Neuronal stem cell (in vitro differentiated cells): ENCODE measurements at regions not wholly inside any gene's neighbourhood (a gene's known extent, or its start where the extent isn't known, plus 50 kb on each side); places are given as distances from the start of the nearest gene placed in this dataset.

Experiments used
- DNase-seq: peaks from one replicate; pipeline ENCODE4 v3.0.0-alpha.2; 2013; ENCODE audit warnings: low spot score
- H2AFZ ChIP-seq: one replicate; pipeline ENCODE4 v1.6.1; 2013; ENCODE audit warnings: mild to moderate bottlenecking, low read length, inconsistent platforms
- H2AK5ac ChIP-seq: 2 replicates; pipeline ENCODE4 v1.6.1; 2013; ENCODE audit warnings: low read depth, mild to moderate bottlenecking, inconsistent platforms, low read length, moderate library complexity, mixed read lengths
- H2BK120ac ChIP-seq: 2 replicates; pipeline ENCODE4 v1.6.1; 2013; ENCODE audit warnings: low read depth, mild to moderate bottlenecking, inconsistent platforms, low read length, moderate library complexity, mixed read lengths
- H2BK12ac ChIP-seq: one replicate; pipeline ENCODE4 v1.6.1; 2013; ENCODE audit warnings: low read length, inconsistent platforms
- H2BK15ac ChIP-seq: 2 replicates; pipeline ENCODE4 v1.6.1; 2013; ENCODE audit warnings: mild to moderate bottlenecking, low read length, inconsistent platforms, mixed read lengths
- H2BK5ac ChIP-seq: one replicate; pipeline ENCODE4 v1.6.1; 2013; ENCODE audit warnings: inconsistent platforms, mild to moderate bottlenecking, low read length, moderate library complexity
- H3K14ac ChIP-seq: one replicate; pipeline ENCODE4 v1.6.1; 2013; ENCODE audit warnings: low read length, inconsistent platforms
- H3K18ac ChIP-seq: 2 replicates; pipeline ENCODE4 v1.6.1; 2013; ENCODE audit warnings: low read length, inconsistent platforms
- H3K23ac ChIP-seq: 2 replicates; pipeline ENCODE4 v1.6.1; 2013; ENCODE audit warnings: low read depth, mild to moderate bottlenecking, mixed read lengths, low read length, inconsistent platforms; ENCODE audit not compliant: poor library complexity
- H3K27ac ChIP-seq: replicated peaks from 3 replicates; pipeline ENCODE4 v1.5.1; 2013; ENCODE audit warnings: low read length, inconsistent platforms
- H3K27me3 ChIP-seq, 3 experiments: 2 replicates each; pipeline ENCODE4 v1.6.1; 2013; ENCODE audit warnings: low read length in 3 of 3, mild to moderate bottlenecking in 2 of 3, inconsistent platforms in 1 of 3, low read depth in 1 of 3, mixed read lengths in 1 of 3, moderate library complexity in 1 of 3; ENCODE audit not compliant: control insufficient read depth in 3 of 3, insufficient read depth in 3 of 3
- H3K36me3 ChIP-seq, 2 donors: replicated peaks in 1 of 2; 2 replicates each; pipeline ENCODE4 v1.6.1; 2013; ENCODE audit warnings: low read length in 2 of 2; ENCODE audit not compliant: control insufficient read depth in 2 of 2, insufficient read depth in 2 of 2
- H3K4ac ChIP-seq: 2 replicates; pipeline ENCODE4 v1.6.1; 2013; ENCODE audit warnings: inconsistent platforms, mild to moderate bottlenecking, low read length, moderate library complexity
- H3K4me1 ChIP-seq, 2 donors: 1 replicate in 1 of 2; 2 replicates in 1 of 2; pipeline ENCODE4 v1.6.1; 2013; ENCODE audit warnings: low read length in 2 of 2, low read depth in 1 of 2; ENCODE audit not compliant: control insufficient read depth in 2 of 2, insufficient read depth in 1 of 2
- H3K4me2 ChIP-seq: one replicate; pipeline ENCODE4 v1.6.1; 2013; ENCODE audit warnings: mild to moderate bottlenecking, low read length, inconsistent platforms; ENCODE audit not compliant: insufficient read depth, poor library complexity, severe bottlenecking
- H3K4me3 ChIP-seq, 2 donors: 2 replicates each; pipeline ENCODE4 v1.5.1; 2013; ENCODE audit warnings: low read length in 2 of 2, mild to moderate bottlenecking in 2 of 2, inconsistent platforms in 1 of 2, moderate library complexity in 1 of 2
- H3K79me1 ChIP-seq: one replicate; pipeline ENCODE4 v1.6.1; 2013; ENCODE audit warnings: low read depth, mild to moderate bottlenecking, inconsistent platforms, low read length, moderate library complexity
- H3K9ac ChIP-seq: one replicate; pipeline ENCODE4 v1.6.1; 2013; ENCODE audit warnings: mild to moderate bottlenecking, low read depth, low read length, inconsistent platforms; ENCODE audit not compliant: poor library complexity
- H3K9me3 ChIP-seq, 2 donors: replicated peaks in 1 of 2; 2 replicates each; pipeline versions ENCODE3 to v1.6.1; 2013; ENCODE audit warnings: low read length in 2 of 2, mild to moderate bottlenecking in 2 of 2, inconsistent platforms in 1 of 2, low read depth in 1 of 2, mixed read lengths in 1 of 2, moderate library complexity in 1 of 2; ENCODE audit not compliant: control insufficient read depth in 2 of 2, insufficient read depth in 1 of 2
- H4K8ac ChIP-seq: one replicate; pipeline ENCODE4 v1.6.1; 2013; ENCODE audit warnings: low read depth, mild to moderate bottlenecking, inconsistent platforms, low read length, moderate library complexity
- H4K91ac ChIP-seq: one replicate; pipeline ENCODE4 v1.6.1; 2013; ENCODE audit warnings: low read length, low read depth, mild to moderate bottlenecking, inconsistent platforms; ENCODE audit not compliant: poor library complexity
- WGBS, 2 donors: extraction: QIAGEN DNeasy Blood & Tissue Kit; methylation state at CpG; one replicate each; pipeline ENCODE4 v1.1.7; 2013; ENCODE audit warnings: missing lambda C conversion rate in 2 of 2, mixed read lengths in 1 of 2; ENCODE audit not compliant: insufficient read length in 2 of 2, insufficient replicate concordance in 1 of 2; ENCODE audit errors: extremely low coverage in 2 of 2; 5-methylcytosine and 5-hydroxymethylcytosine counted together

DNA sequence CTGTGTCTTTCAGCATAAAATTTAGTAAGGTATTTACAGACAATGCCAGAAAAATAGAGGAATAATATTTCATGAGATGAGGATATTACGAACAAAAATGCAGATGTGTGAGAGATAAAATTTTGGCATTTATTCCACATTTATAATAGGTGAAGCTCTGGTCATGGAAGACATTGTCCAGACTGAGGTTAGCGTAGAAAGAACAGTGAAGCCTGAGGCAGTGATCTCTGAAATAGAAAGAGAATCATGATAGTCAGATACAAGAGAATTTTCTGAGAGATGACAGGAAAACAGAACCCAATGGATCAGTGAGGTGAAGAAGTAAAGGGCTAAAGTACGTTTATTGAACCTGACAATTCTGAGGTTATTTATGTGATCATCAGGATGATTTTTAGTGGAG lies 1155.9 kb upstream of the GJE1 start:
- Histone ChIP-seq H3K9me3 (no peaks in the 10 kb centered on the region), H2AK5ac (no peak overlapping the region), H3K18ac (no peak overlapping the region), H3K4me2 (no peak overlapping the region), H3K4me3 (no peak overlapping the region), H3K27me3 (no peaks in the 10 kb centered on the region), H4K91ac (no peak overlapping the region), H3K27ac (no peak overlapping the region), H3K4ac (no peak overlapping the region), H3K14ac (no peak overlapping the region), H2BK15ac (no peak overlapping the region), H2AFZ (no peak overlapping the region), H2BK120ac (no peak overlapping the region), H4K8ac (no peak overlapping the region), H2BK5ac (no peak overlapping the region), H3K36me3 (no peaks in the 10 kb centered on the region), H3K23ac (no peak overlapping the region), H3K4me1 (peaks cover 0 to 9% of the 10 kb centered on the region in 2 donors), H2BK12ac (no peak overlapping the region), H3K79me1 (no peaks in the 10 kb centered on the region), H3K9ac (no peak overlapping the region)
- no CpG with 5 or more reads among the region's 3 CpGs for WGBS, 2 donors
- no peak for DNase-seq

GRCh38 chr6:140970485-140970884 lies 1162.2 kb upstream of the GJE1 start:
- no peak overlapping the region for H2AK5ac ChIP-seq
- H3K4me1 ChIP-seq = no peaks in the 10 kb centered on the region
- no peak overlapping the region for H2BK120ac ChIP-seq
- H2BK15ac ChIP-seq = no peak overlapping the region
- no peak for DNase-seq
- H3K4me2 ChIP-seq = no peak overlapping the region
- H2BK5ac ChIP-seq = no peak overlapping the region
- H4K8ac ChIP-seq = no peak overlapping the region
- H3K14ac ChIP-seq = no peak overlapping the region
- no peak overlapping the region for H2AFZ ChIP-seq
- no peak overlapping the region for H3K4me3 ChIP-seq
- H3K36me3 ChIP-seq = no peaks in the 10 kb centered on the region
- H3K18ac ChIP-seq = no peak overlapping the region
- no peaks in the 10 kb centered on the region for H3K9me3 ChIP-seq
- no peak overlapping the region for H3K23ac ChIP-seq
- H3K9ac ChIP-seq = no peak overlapping the region
- H3K79me1 ChIP-seq = no peaks in the 10 kb centered on the region
- H3K4ac ChIP-seq = no peak overlapping the region
- no peak overlapping the region for H2BK12ac ChIP-seq
- no peaks in the 10 kb centered on the region for H3K27me3 ChIP-seq
- no peak overlapping the region for H4K91ac ChIP-seq
- no peak overlapping the region for H3K27ac ChIP-seq

DNA sequence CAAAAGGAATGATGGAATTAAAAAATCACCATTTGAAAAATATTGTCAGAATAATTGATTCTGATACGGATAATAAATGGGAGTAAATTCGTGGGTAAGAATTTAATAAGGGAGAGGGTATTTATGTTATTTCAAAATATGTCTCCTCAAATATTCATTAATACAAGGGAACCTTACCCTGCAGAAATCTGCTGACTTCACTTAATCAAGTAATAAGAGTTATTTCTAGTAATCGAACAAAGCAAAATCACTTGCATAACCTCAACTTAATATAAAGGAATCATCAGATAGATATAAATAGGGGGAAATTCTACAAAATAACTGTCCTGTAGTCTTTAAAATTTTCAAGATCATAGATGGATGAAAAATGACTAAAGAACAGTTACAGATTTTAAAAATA lies 1164.7 kb upstream of the GJE1 start:
- no peak overlapping the region for H2BK15ac ChIP-seq
- H3K4me1 ChIP-seq = no peaks in the 10 kb centered on the region
- no peaks in the 10 kb centered on the region for H3K36me3 ChIP-seq
- no peaks in the 10 kb centered on the region for H3K27me3 ChIP-seq
- H2AK5ac ChIP-seq = no peak overlapping the region
- no peak overlapping the region for H2BK5ac ChIP-seq
- no peak overlapping the region for H3K4ac ChIP-seq
- no peaks in the 10 kb centered on the region for H3K9me3 ChIP-seq
- H3K18ac ChIP-seq = no peak overlapping the region
- no peak overlapping the region for H2BK12ac ChIP-seq
- H3K79me1 ChIP-seq = no peaks in the 10 kb centered on the region
- H3K14ac ChIP-seq = no peak overlapping the region
- no peak overlapping the region for H2BK120ac ChIP-seq
- H3K4me3 ChIP-seq = no peak overlapping the region
- no peak overlapping the region for H2AFZ ChIP-seq
- H3K4me2 ChIP-seq = no peak overlapping the region
- 100% methylated on average over 2 of the region's 3 CpGs; no CpG with 5 or more reads in 1 of the 2 donors for WGBS, 2 donors
- no peak overlapping the region for H4K91ac ChIP-seq
- DNase-seq = no peak
- H3K9ac ChIP-seq = no peak overlapping the region
- no peak overlapping the region for H3K27ac ChIP-seq
- H3K23ac ChIP-seq = no peak overlapping the region
- H4K8ac ChIP-seq = no peak overlapping the region

DNA sequence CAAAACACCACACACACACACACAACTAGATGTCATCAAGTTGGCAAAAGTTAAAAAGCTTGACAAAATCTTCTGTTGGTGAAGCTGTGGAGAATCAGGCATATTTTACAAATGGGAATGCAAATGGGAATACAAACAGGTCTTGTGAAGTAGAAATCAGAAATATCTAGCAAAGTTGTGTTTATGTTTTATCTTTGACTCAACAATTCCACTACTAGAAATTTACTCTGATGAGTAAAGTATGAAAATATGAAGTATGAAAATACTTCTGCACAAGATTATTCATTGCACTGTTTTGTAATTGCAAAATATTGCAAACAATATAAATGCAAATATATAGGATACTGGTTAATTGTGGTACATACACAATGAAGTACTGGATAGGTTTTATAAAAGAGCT lies 1166.0 kb upstream of the GJE1 start:
- no peak overlapping the region for H2BK120ac ChIP-seq
- no peak overlapping the region for H3K4ac ChIP-seq
- no peak overlapping the region for H2AK5ac ChIP-seq
- H3K23ac ChIP-seq = no peak overlapping the region
- H3K4me3 ChIP-seq = no peak overlapping the region
- no peak overlapping the region for H3K14ac ChIP-seq
- H2BK5ac ChIP-seq = no peak overlapping the region
- H3K9ac ChIP-seq = no peak overlapping the region
- no peak overlapping the region for H3K27ac ChIP-seq
- H2AFZ ChIP-seq = no peak overlapping the region
- H3K18ac ChIP-seq = no peak overlapping the region
- H3K36me3 ChIP-seq = no peaks in the 10 kb centered on the region
- no peak overlapping the region for H2BK12ac ChIP-seq
- H3K27me3 ChIP-seq = no peaks in the 10 kb centered on the region
- H3K4me2 ChIP-seq = no peak overlapping the region
- no peaks in the 10 kb centered on the region for H3K9me3 ChIP-seq
- no peak overlapping the region for H4K91ac ChIP-seq
- H3K79me1 ChIP-seq = no peaks in the 10 kb centered on the region
- no peak overlapping the region for H2BK15ac ChIP-seq
- no peaks in the 10 kb centered on the region for H3K4me1 ChIP-seq
- DNase-seq = no peak
- no peak overlapping the region for H4K8ac ChIP-seq
